SU-DHL-6 (cell line): ENCODE measurements at regions not wholly inside any gene's neighbourhood (a gene's known extent, or its start where the extent isn't known, plus 50 kb on each side); places are given as distances from the start of the nearest gene placed in this dataset.

ENCODE experiments used
- H2AFZ ChIP-seq: fragments of 200-600 bp; sonication (generic); 2 replicates; pipeline ENCODE4 v1.6.1; 2014; ENCODE audit warnings: low read depth, mild to moderate bottlenecking, moderate library complexity, mixed read lengths, antibody characterized with exemption, low read length; ENCODE audit not compliant: severe bottlenecking
- H3F3A ChIP-seq: fragments of 200-600 bp; shearing (Covaris generic); 2 replicates; pipeline ENCODE4 v1.6.0; 2016; ENCODE audit warnings: antibody characterized with exemption, mild to moderate bottlenecking; ENCODE audit not compliant: insufficient read depth
- H3K27ac ChIP-seq: fragments of 200-600 bp; sonication (generic); 2 replicates; pipeline ENCODE4 v1.5.1; 2016; ENCODE audit warnings: low read depth, mild to moderate bottlenecking, low read length, moderate library complexity, mixed read lengths
- H3K27me3 ChIP-seq: fragments of 200-600 bp; sonication (generic), shearing (Covaris generic); 2 replicates; pipeline ENCODE4 v1.6.0; 2014; ENCODE audit warnings: mild to moderate bottlenecking, low read length
- H3K36me3 ChIP-seq: fragments of 200-600 bp; sonication (generic); 2 replicates; pipeline ENCODE4 v1.6.1; 2014; ENCODE audit warnings: mild to moderate bottlenecking, low read length, mixed read lengths
- H3K4me2 ChIP-seq: fragments of 300-600, 200-600 bp; shearing (Covaris generic), sonication (generic); 2 replicates; pipeline ENCODE4 v1.6.0; 2014; ENCODE audit warnings: low read length, low read depth, mild to moderate bottlenecking; ENCODE audit not compliant: poor library complexity, severe bottlenecking
- H3K4me3 ChIP-seq: fragments of 200-600 bp; sonication (generic); 2 replicates; pipeline ENCODE4 v1.5.1; 2014; ENCODE audit warnings: antibody characterized with exemption, low read length, mild to moderate bottlenecking, mixed read lengths; ENCODE audit not compliant: insufficient read depth, poor library complexity, severe bottlenecking
- H3K79me2 ChIP-seq: fragments of 200-600 bp; sonication (generic); 2 replicates; pipeline ENCODE4 v1.6.1; 2014; ENCODE audit warnings: mild to moderate bottlenecking, low read length, moderate library complexity; ENCODE audit not compliant: insufficient read depth
- H3K9ac ChIP-seq: fragments of 200-600 bp; sonication (generic); 2 replicates; pipeline ENCODE4 v1.7.0; 2014; ENCODE audit warnings: mild to moderate bottlenecking, low read length
- H3K9me2 ChIP-seq: fragments of 200-600 bp; sonication (generic); replicated peaks from 2 replicates; pipeline ENCODE4 v1.6.1; 2014; ENCODE audit warnings: low read length; ENCODE audit not compliant: insufficient read depth
- H3K9me3 ChIP-seq: fragments of 200-600 bp; sonication (generic); 2 replicates; pipeline ENCODE4 v1.6.1; 2014; ENCODE audit warnings: low read length, mixed read lengths; ENCODE audit not compliant: insufficient read depth
- H4K20me1 ChIP-seq: fragments of 200-600 bp; sonication (generic); 2 replicates; pipeline ENCODE4 v1.6.1; 2014; ENCODE audit warnings: low read depth, mild to moderate bottlenecking, antibody characterized with exemption, low read length, moderate library complexity, mixed read lengths
- CTCF ChIP-seq: fragments of 200-600 bp; sonication (generic); IDR thresholded peaks from one replicate; pipeline ENCODE4 v1.5.1; 2017; ENCODE audit warnings: antibody characterized with exemption, mild to moderate bottlenecking, low read length, moderate library complexity; ENCODE audit not compliant: insufficient read depth, poor library complexity, severe bottlenecking
- EZH2phosphoT487 ChIP-seq: fragments of 200-600 bp; sonication (generic), shearing (Covaris generic); conservative IDR thresholded peaks from 2 replicates; pipeline ENCODE4 v1.6.1; 2018; ENCODE audit warnings: mild to moderate bottlenecking, antibody characterized with exemption, low read length, moderate library complexity, mixed read lengths

DNA sequence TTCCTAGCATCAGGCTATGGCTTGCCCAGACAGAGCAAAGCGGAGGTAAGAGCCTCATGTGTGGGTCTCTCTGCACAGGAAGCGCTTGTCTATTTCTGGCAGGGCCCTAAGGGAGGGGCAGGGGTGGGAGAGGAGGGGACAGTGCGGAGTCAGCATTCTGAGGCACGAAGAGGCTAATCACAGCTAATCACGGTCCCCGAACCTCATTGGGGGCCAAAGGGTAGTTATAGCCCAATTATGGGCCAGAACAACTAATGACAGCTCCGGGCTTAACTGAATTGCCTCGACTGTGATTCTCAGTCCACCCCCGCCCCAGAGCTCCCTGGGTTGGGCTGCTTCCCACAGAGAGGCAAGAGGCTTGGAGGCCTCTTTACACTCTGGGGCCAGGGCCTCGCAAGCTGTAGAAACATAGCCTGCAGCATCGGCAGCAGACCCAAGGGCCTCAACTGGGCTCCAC lies 72.7 kb upstream of the PRDM11 start:
- H3K9me3 ChIP-seq, result no peaks in the 10 kb centered on the region
- H3K36me3 ChIP-seq, result no peaks in the 10 kb centered on the region
- H3K9ac ChIP-seq, result no peak overlapping the region
- H3K27me3 ChIP-seq, result no peaks in the 10 kb centered on the region
- TF ChIP-seq CTCF (no peak), EZH2phosphoT487 (no peak)
- H4K20me1 ChIP-seq, result no peaks in the 10 kb centered on the region
- H3K4me3 ChIP-seq, result no peak overlapping the region
- H3K4me2 ChIP-seq, result no peak overlapping the region
- no peaks in the 10 kb centered on the region for H3F3A ChIP-seq
- no peak overlapping the region for H2AFZ ChIP-seq
- H3K79me2 ChIP-seq, result no peaks in the 10 kb centered on the region
- no peaks in the 10 kb centered on the region for H3K9me2 ChIP-seq
- H3K27ac ChIP-seq, result no peak overlapping the region

DNA sequence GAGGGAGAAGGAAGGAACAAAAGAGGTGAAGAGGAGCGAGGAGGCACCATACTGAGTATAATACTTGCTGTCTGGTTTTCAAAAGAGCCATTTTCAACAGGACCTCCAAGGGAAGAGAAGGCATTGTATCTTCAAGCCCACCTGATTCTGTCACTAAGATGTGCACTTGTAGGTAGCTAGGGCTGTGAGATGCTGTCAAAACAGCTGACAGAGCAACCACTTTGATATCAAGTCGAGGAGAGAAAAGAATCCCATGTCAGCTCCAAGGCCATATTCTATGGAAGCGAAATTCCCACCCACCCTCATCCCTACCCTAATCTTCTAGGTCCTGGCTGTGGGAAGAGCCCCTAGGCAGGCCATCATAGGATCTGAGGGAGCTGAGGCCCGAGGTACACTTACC lies 70.9 kb upstream of the PRDM11 start:
- no peaks in the 10 kb centered on the region for H4K20me1 ChIP-seq
- no peak overlapping the region for H3K4me2 ChIP-seq
- no peaks in the 10 kb centered on the region for H3K79me2 ChIP-seq
- no peaks in the 10 kb centered on the region for H3K9me3 ChIP-seq
- TF ChIP-seq EZH2phosphoT487 (no peak), CTCF (no peak)
- no peaks in the 10 kb centered on the region for H3K9me2 ChIP-seq
- H2AFZ ChIP-seq, result no peak overlapping the region
- no peaks in the 10 kb centered on the region for H3F3A ChIP-seq
- H3K9ac ChIP-seq, result no peak overlapping the region
- H3K36me3 ChIP-seq, result no peaks in the 10 kb centered on the region
- H3K27me3 ChIP-seq, result no peaks in the 10 kb centered on the region
- no peak overlapping the region for H3K27ac ChIP-seq
- H3K4me3 ChIP-seq, result no peak overlapping the region

- no peak overlapping the region for H3K27ac ChIP-seq
- H3F3A ChIP-seq, result no peaks in the 10 kb centered on the region
- no peak overlapping the region for H2AFZ ChIP-seq
- H3K9me2 ChIP-seq, result no peaks in the 10 kb centered on the region
- TF ChIP-seq EZH2phosphoT487 (no peak), CTCF (no peak)
- no peak overlapping the region for H3K4me3 ChIP-seq
- no peaks in the 10 kb centered on the region for H4K20me1 ChIP-seq
- H3K4me2 ChIP-seq, result no peak overlapping the region
- H3K27me3 ChIP-seq, result no peaks in the 10 kb centered on the region
- H3K9ac ChIP-seq, result no peak overlapping the region
- no peaks in the 10 kb centered on the region for H3K9me3 ChIP-seq
- H3K36me3 ChIP-seq, result no peaks in the 10 kb centered on the region
- H3K79me2 ChIP-seq, result no peaks in the 10 kb centered on the region
Observed at GRCh38 chr11:45075952-45076351, 70.5 kb upstream of the PRDM11 start.
